ENCODE measurements at regions not wholly inside any gene's neighbourhood (a gene's known extent, or its start where the extent isn't known, plus 50 kb on each side); places are given as distances from the start of the nearest gene placed in this dataset.

DNA sequence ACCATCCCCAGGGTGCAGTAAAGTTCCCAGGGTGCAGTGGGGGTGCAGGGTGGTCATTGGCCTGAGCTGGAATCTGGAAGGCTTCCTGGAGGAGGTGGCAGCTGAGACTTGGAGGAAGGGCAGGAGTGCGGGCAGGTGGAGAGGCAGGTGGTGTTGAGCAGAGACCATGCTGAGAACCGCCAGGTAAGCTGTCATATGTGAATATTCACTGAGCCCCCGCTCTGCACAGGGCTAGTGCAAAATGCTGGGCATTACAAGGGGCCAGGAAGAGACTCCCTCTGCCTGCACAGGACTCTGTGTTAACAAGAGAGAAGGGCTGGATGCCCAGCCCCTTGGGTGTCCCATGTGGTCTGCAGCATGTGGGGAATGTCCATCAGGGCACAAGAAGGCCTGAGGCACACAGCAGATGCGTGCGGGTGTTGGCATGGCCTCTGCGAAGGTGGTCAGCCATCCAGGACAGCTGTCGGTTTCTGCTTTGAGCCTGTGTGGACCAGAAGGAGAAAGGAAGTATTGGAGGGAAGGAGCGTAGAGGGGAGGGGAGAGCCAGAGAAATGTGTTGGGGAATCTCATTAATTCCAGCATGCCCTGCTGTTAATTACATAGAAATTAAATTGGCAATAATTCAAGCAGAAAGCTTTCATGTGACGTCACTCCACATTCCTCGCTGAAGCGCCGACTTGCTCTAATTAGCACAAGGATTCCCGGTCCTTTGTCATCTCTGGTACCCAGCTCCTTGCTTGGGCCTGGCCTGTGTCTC, 62.8 kb upstream of the OTOS start:
- DNase-seq (ENCODE audit: low spot score in 2 of 2), result no peak
- Mint-ChIP-seq H3K36me3 (ENCODE audit: insufficient read depth) (no peaks in the 10 kb centered on the region), H3K9me3 (no peaks in the 10 kb centered on the region), H3K27ac (ENCODE audit: low read depth) (no peak overlapping the region), H3K4me1 (no peaks in the 10 kb centered on the region), H3K27me3 (peaks cover 40% of the 10 kb centered on the region), H3K4me3 (no peak overlapping the region)
- ATAC-seq (replicated peaks; ENCODE audit: extremely low read depth, poor library complexity, severe bottlenecking), result no peak

DNA sequence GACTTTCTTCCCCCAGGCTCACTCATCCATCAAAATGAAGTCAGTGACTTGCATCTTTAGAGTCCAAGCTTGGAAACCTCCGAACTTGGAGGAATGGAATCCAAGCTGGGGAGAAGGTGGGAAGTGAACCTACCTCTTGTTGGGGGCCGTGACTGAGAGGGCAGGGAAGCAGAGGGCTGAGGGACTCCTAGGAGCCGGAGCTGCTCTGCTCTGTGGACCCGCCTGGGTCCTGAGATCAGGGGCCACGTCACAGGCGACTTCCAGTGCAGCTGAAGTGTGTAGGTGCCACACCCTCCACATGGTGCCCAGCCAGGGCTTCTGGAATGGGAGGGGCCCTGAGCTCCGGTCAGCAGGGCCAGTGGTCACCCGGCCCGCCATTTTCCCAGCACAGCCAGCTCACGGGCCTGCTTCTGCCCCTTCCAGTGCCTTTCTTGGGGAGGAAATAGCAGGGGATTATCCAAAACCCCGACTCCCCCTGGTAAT, 63.4 kb upstream of the OTOS start:
- Mint-ChIP-seq H3K9me3 (no peaks in the 10 kb centered on the region), H3K4me1 (no peaks in the 10 kb centered on the region), H3K4me3 (no peak overlapping the region), H3K27ac (ENCODE audit: low read depth) (no peak overlapping the region), H3K36me3 (ENCODE audit: insufficient read depth) (no peaks in the 10 kb centered on the region), H3K27me3 (peaks cover 40% of the 10 kb centered on the region)
- ATAC-seq (replicated peaks; ENCODE audit: extremely low read depth, poor library complexity, severe bottlenecking) (no peak), DNase-seq (ENCODE audit: low spot score in 2 of 2) (no peak)

DNA sequence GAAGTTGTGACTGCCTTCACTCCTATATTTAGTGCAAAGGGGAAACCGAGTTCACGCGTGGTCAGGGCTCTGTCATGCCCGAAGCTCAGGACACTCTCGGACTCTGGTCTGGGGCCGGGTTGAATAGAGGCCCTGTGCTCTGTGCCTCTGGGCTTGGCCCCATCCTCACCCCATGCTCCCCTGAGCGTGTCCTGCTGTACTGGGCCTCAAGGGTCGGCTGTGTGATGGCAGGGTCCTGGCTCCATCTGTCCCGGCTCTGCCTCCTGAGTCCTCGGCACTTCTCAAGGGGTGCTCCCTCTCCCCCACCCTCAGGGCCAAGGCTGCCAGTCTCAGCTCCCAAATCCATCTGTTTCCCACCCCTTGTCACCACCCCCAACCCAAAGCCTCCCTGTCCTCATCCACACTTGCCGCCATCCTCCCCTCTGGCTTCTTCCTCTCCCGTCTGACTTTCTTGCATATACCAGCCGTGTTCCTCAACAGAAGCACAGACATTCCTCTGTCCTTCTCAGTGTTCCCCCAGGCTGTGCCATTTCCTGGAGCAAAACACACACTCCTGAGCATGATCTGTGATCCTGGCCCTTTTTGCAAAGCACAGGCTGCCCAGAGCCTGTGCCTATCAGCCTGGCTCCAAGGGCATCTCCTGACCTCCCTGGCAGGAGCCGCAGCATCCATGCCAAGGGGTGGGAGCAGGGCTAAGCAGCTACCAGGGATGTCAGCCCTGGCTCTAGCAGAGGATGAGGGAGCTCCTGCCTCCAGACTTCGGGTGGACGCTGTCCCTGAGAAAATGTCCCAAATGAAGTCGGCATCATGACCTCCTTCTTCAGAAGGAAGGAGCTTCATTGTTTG, 64.2 kb upstream of the OTOS start:
- DNase-seq (ENCODE audit: low spot score in 2 of 2), result no peak
- Mint-ChIP-seq H3K27ac (ENCODE audit: low read depth) (no peak overlapping the region), H3K4me3 (no peak overlapping the region), H3K36me3 (ENCODE audit: insufficient read depth) (no peaks in the 10 kb centered on the region), H3K9me3 (no peaks in the 10 kb centered on the region), H3K27me3 (peaks cover 40% of the 10 kb centered on the region), H3K4me1 (no peaks in the 10 kb centered on the region)
- ATAC-seq (replicated peaks; ENCODE audit: extremely low read depth, poor library complexity, severe bottlenecking), result no peak

DNA sequence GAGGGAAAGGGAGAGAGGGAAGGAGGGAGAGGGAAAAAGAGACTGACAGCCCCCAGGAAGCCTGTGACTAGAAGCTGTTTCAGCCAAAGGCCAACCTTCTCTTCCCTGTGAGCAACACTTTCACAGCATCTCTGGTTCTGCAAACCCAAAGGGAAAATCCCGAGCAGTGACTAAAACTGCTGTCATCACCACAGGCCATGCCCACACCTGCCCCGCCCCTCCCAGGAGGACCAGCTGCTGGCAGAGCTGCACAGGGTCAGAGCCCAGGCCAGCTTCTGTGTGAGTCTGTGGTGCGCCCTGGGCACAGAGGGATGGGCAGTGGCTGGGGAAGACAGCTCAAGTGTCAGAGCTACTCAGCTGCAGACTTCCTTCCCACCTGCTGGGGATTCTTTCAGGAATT, 64.9 kb upstream of the OTOS start:
- Mint-ChIP-seq H3K4me1 (no peaks in the 10 kb centered on the region), H3K36me3 (ENCODE audit: insufficient read depth) (no peaks in the 10 kb centered on the region), H3K27me3 (peaks cover 40% of the 10 kb centered on the region), H3K4me3 (no peak overlapping the region), H3K9me3 (no peaks in the 10 kb centered on the region), H3K27ac (ENCODE audit: low read depth) (no peak overlapping the region)
- DNase-seq (ENCODE audit: low spot score in 2 of 2) (no peak), ATAC-seq (replicated peaks; ENCODE audit: extremely low read depth, poor library complexity, severe bottlenecking) (no peak)

DNA sequence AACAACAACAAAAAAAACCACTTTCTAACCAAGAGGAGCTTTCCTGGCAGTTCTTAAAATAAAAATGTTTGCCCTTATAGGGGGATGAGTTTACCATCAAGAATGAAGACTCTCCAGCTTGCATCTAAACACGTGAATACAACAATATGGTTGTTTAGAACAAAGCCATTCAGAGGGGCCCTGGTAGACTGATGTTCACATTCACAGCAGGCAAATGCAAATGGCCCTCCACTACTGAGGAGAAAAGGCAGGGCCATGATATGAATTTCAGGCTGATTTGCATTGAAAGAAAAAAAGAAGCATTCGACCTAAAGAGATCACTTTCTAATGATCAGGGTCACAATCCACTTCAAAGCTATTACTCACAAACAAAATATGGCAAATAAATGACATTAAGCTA, 65.3 kb upstream of the OTOS start:
- ATAC-seq (replicated peaks; ENCODE audit: extremely low read depth, poor library complexity, severe bottlenecking) (no peak), DNase-seq (ENCODE audit: low spot score in 2 of 2) (no peak)
- Mint-ChIP-seq H3K36me3 (ENCODE audit: insufficient read depth) (no peaks in the 10 kb centered on the region), H3K4me1 (no peaks in the 10 kb centered on the region), H3K27me3 (peaks cover 37% of the 10 kb centered on the region), H3K9me3 (no peaks in the 10 kb centered on the region), H3K27ac (ENCODE audit: low read depth) (no peak overlapping the region), H3K4me3 (no peak overlapping the region)

DNA sequence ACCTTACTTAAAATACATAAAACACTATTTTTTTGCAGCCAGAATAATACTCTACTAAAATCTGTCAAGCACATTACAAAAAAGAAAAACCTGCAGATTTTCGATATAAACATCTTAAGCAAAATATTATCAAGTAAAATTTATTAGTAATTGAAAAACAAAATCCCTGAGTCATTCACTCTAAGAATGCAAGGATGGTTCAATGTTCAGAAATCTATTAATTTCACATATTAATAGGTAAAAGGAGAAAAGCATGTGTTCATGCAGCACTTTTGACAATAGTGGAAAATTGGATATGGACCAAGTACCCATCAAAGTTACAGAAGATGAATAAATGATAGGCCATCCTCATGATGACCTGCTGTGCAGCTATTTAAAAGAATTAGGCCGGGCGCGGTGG, 66.2 kb upstream of the OTOS start:
- Mint-ChIP-seq H3K27ac (ENCODE audit: low read depth) (no peak overlapping the region), H3K36me3 (ENCODE audit: insufficient read depth) (no peaks in the 10 kb centered on the region), H3K9me3 (no peaks in the 10 kb centered on the region), H3K27me3 (peaks cover 29% of the 10 kb centered on the region), H3K4me1 (no peaks in the 10 kb centered on the region), H3K4me3 (no peak overlapping the region)
- ATAC-seq (replicated peaks; ENCODE audit: extremely low read depth, poor library complexity, severe bottlenecking), result no peak
- no peak for DNase-seq (ENCODE audit: low spot score in 2 of 2)

DNA sequence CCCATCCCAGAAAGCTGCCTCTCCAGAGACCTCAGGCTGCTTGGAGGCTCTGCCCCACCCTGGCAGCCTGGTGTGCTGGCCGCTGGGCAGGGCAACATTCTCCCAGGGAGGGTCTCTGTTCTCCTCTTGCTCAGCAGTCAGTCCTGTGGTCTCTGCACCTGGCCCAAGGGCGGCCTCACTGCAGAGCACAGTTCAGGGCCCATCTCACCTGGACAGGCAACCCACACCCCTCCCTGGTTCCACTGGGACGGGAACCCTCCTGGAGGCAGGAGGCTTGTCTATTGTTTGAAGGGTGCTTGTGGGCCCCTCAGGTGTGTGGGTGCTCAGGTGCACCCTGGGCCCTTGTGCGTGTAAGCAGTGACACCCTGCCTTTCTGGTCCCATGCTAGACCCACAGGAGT, 67.2 kb upstream of the OTOS start:
- no peaks in the 10 kb centered on the region for H3K36me3 Mint-ChIP-seq (ENCODE audit: insufficient read depth)
- no peak overlapping the region for H3K4me3 Mint-ChIP-seq
- H3K9me3 Mint-ChIP-seq, result no peaks in the 10 kb centered on the region
- H3K27ac Mint-ChIP-seq (ENCODE audit: low read depth), result no peak overlapping the region
- no peaks in the 10 kb centered on the region for H3K4me1 Mint-ChIP-seq
- DNase-seq (ENCODE audit: low spot score in 2 of 2) (no peak), ATAC-seq (replicated peaks; ENCODE audit: extremely low read depth, poor library complexity, severe bottlenecking) (no peak)
- H3K27me3 Mint-ChIP-seq, result peaks cover 27% of the 10 kb centered on the region

DNA sequence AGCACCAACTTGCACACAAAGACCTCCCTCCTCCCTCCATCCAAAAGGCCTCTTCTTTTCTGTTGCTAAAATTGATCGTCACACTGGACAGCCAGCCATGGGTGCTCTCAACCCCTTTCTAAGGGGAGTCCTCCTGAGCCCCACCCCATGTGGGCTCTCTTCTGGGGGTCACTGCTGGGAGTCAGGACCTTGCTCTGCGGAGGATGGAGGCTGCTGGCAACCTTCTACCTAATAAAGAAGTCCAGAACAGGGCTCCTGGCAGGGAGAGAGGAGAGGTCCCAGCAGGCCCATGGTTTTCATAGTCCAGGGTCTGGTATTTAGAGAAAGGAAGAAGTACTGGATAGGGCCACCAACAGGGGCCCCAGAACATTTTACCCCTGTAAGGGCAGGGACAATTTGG, 67.6 kb upstream of the OTOS start:
- H3K27me3 Mint-ChIP-seq, result peaks cover 23% of the 10 kb centered on the region
- ATAC-seq (replicated peaks; ENCODE audit: extremely low read depth, poor library complexity, severe bottlenecking) (no peak), DNase-seq (ENCODE audit: low spot score in 2 of 2) (no peak)
- H3K9me3 Mint-ChIP-seq, result no peaks in the 10 kb centered on the region
- no peak overlapping the region for H3K27ac Mint-ChIP-seq (ENCODE audit: low read depth)
- H3K36me3 Mint-ChIP-seq (ENCODE audit: insufficient read depth), result no peaks in the 10 kb centered on the region
- H3K4me1 Mint-ChIP-seq, result no peaks in the 10 kb centered on the region
- H3K4me3 Mint-ChIP-seq, result no peak overlapping the region

DNA sequence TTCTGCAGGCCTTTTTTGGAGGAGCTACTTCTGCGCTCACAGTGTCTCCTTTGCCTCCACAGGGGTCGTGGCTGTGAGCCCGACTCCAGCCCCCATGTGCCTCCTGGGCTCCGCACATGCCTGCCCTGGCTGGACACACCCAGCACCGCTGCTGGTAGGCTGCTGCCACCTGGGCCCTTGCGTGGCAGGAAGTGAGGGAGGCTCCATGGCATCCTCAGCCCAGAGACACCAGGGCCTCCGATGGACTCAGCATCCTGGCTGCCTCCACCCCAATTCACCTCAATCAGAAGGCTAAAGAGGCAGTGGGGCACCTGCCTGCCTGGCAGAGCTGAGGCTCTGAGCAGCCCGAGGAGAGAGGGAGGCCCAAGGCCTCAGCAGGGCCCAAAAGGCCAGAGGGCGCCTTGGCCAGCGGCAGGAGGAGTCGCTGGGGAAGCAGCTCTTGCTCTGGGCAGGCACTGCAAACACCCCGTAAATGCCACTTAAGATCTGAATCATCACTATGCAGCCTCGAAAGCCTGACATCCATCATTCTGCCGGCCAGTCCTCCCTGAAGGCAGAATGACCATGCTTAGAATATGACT, 68.3 kb upstream of the OTOS start:
- Mint-ChIP-seq H3K27me3 (peaks cover 17% of the 10 kb centered on the region), H3K9me3 (no peaks in the 10 kb centered on the region), H3K4me3 (no peak overlapping the region), H3K27ac (ENCODE audit: low read depth) (no peak overlapping the region), H3K36me3 (ENCODE audit: insufficient read depth) (no peaks in the 10 kb centered on the region), H3K4me1 (no peaks in the 10 kb centered on the region)
- DNase-seq (ENCODE audit: low spot score in 2 of 2), result no peak
- ATAC-seq (replicated peaks; ENCODE audit: extremely low read depth, poor library complexity, severe bottlenecking), result no peak

DNA sequence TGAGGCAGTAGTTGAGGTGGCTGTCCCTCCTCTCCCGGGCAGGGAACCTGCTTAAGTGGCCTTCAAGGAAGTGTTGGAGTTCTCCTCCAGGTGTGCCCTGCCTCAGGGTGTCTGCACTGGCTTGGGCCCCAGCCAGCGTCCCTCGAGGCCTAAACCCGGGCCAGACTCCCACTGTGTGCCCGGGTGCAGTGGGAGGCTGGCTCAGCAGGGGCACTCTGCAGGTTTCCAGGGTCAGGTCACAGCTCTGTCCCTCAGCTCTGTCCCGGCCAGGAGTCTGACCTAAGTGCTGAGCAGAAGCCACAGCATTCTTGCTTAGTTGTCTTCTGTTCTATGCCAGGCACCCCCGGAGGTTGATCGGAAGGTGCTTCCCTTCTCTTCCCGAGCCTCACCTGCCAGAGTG, 69.0 kb upstream of the OTOS start:
- Mint-ChIP-seq H3K36me3 (ENCODE audit: insufficient read depth) (no peaks in the 10 kb centered on the region), H3K9me3 (no peaks in the 10 kb centered on the region), H3K4me3 (no peak overlapping the region), H3K27me3 (peaks cover 9% of the 10 kb centered on the region), H3K4me1 (no peaks in the 10 kb centered on the region), H3K27ac (ENCODE audit: low read depth) (no peak overlapping the region)
- ATAC-seq (replicated peaks; ENCODE audit: extremely low read depth, poor library complexity, severe bottlenecking), result no peak
- no peak for DNase-seq (ENCODE audit: low spot score in 2 of 2)

DNA sequence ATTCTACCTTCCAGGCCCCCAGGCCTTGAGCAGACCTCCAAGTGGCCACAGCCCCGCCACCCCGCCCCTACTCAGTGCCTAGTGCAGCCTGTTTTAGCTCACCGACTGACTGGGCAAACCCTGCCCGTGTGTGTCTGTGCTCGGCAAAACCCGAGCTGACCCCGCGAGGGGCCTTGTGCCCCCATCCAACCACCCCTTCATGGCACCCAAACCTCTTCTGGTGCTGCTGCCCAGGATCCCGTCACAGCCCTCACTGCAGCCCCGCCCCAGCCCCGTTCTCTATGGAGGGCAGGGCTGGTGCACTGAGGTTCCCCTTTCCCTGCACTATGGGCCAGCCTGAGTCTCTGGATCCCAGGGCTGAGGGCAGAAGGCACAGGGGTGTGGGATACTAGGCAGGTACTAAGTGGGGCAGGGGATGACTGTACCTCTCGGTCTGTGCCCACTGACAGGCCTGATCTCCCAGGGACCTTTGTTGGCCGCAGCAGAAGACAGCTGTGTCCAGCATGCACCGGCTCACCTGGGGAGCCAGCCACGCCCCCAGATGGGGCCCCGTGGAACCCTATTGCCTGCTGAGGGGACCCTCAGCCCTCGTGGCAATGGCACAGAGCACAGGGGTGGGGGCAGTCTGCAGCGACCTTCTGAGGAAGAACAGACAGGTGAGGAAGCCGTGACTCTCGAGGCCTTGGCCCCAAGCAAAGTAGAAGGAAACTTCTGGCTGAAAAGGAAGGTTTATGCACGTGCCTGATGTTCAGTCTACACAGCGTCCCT, 69.9 kb upstream of the OTOS start:
- DNase-seq (ENCODE audit: low spot score in 2 of 2) (no peak), ATAC-seq (replicated peaks; ENCODE audit: extremely low read depth, poor library complexity, severe bottlenecking) (no peak)
- H3K27ac Mint-ChIP-seq (ENCODE audit: low read depth), result no peak overlapping the region
- H3K4me1 Mint-ChIP-seq, result no peaks in the 10 kb centered on the region
- no peaks in the 10 kb centered on the region for H3K27me3 Mint-ChIP-seq
- no peaks in the 10 kb centered on the region for H3K36me3 Mint-ChIP-seq (ENCODE audit: insufficient read depth)
- H3K4me3 Mint-ChIP-seq, result no peak overlapping the region
- H3K9me3 Mint-ChIP-seq, result no peaks in the 10 kb centered on the region

DNA sequence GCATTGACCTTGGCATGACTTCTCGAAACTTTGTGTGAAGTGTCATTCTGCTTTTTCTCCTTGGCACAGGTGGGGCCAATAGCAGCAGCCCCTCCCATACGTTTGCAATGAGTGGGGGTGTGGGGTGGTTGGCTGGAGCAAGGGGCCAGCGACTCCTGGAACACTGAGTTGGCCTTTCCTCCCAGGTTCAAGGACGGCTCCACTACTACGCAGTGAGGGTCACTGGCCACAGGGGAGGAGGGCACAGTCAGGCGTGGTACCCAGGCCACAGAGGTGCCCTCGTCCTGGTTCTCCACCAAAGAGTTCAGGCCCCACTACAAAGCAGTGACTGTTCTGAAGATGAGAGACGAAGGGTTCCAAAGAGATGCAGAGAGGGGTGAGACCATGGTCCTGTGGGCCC, 70.6 kb upstream of the OTOS start:
- Mint-ChIP-seq H3K27me3 (no peaks in the 10 kb centered on the region), H3K4me3 (no peak overlapping the region), H3K36me3 (ENCODE audit: insufficient read depth) (no peaks in the 10 kb centered on the region), H3K27ac (ENCODE audit: low read depth) (no peak overlapping the region), H3K9me3 (no peaks in the 10 kb centered on the region), H3K4me1 (no peaks in the 10 kb centered on the region)
- DNase-seq (ENCODE audit: low spot score in 2 of 2) (no peak), ATAC-seq (replicated peaks; ENCODE audit: extremely low read depth, poor library complexity, severe bottlenecking) (no peak)

Data from central memory CD8-positive, alpha-beta T cell (primary cell).